H7 (cell line): ENCODE measurements at regions not wholly inside any gene's neighbourhood (a gene's known extent, or its start where the extent isn't known, plus 50 kb on each side); places are given as distances from the start of the nearest gene placed in this dataset.

Experiments
- DNase-seq: peaks from one replicate; pipeline ENCODE4 v3.0.0; 2012
- H3K27me3 ChIP-seq: 2 replicates; pipeline ENCODE4 v1.6.0; 2011; ENCODE audit warnings: mild to moderate bottlenecking, low read length; ENCODE audit not compliant: control insufficient read depth, insufficient read depth
- H3K36me3 ChIP-seq: replicated peaks from 2 replicates; pipeline ENCODE4 v1.5.1; 2011; ENCODE audit warnings: low read length; ENCODE audit not compliant: control insufficient read depth, insufficient read depth
- H3K4me3 ChIP-seq: 2 replicates; pipeline ENCODE4 v1.5.1; 2011; ENCODE audit warnings: low read depth, mild to moderate bottlenecking, control low read depth, low read length, moderate library complexity; ENCODE audit not compliant: insufficient read depth

GRCh38 chr14:22476005-22476751, 112.8 kb downstream of the DAD1 start:
- DNase-seq, result no peak
- Histone ChIP-seq H3K4me3 (no peak overlapping the region), H3K27me3 (no peaks in the 10 kb centered on the region), H3K36me3 (no peaks in the 10 kb centered on the region)

GRCh38 chr14:22475381-22475780, 113.6 kb downstream of the DAD1 start:
- no peak overlapping the region for H3K4me3 ChIP-seq
- H3K27me3 ChIP-seq, result no peaks in the 10 kb centered on the region
- no peaks in the 10 kb centered on the region for H3K36me3 ChIP-seq
- DNase-seq, result no peak

- Histone ChIP-seq H3K27me3 (no peaks in the 10 kb centered on the region), H3K4me3 (no peak overlapping the region), H3K36me3 (no peaks in the 10 kb centered on the region)
- DNase-seq, result no peak
These were observed 114.2 kb downstream of the DAD1 start for GRCh38 chr14:22474730-22475351.

GRCh38 chr14:22472935-22473854, 115.8 kb downstream of the DAD1 start:
- Histone ChIP-seq H3K4me3 (no peak overlapping the region), H3K36me3 (no peaks in the 10 kb centered on the region), H3K27me3 (no peaks in the 10 kb centered on the region)
- peak; percentile 64 for DNase-seq

- DNase-seq, result no peak
- Histone ChIP-seq H3K4me3 (no peak overlapping the region), H3K36me3 (no peaks in the 10 kb centered on the region), H3K27me3 (no peaks in the 10 kb centered on the region)
These were observed 116.6 kb downstream of the DAD1 start for GRCh38 chr14:22472466-22472865.

- DNase-seq, result peak; percentile 83
- Histone ChIP-seq H3K4me3 (no peak overlapping the region), H3K36me3 (no peaks in the 10 kb centered on the region), H3K27me3 (no peaks in the 10 kb centered on the region)
These were observed 117.4 kb downstream of the DAD1 start for GRCh38 chr14:22471545-22472121.

- Histone ChIP-seq H3K27me3 (no peaks in the 10 kb centered on the region), H3K4me3 (no peak overlapping the region)
- DNase-seq, result no peak
These were observed 119.3 kb downstream of the DAD1 start for GRCh38 chr14:22469538-22470303.

GRCh38 chr14:22468830-22469229, 120.2 kb downstream of the DAD1 start:
- H3K27me3 ChIP-seq, result no peaks in the 10 kb centered on the region

More at GRCh38 chr14:22469538-22470303, 119.3 kb downstream of the DAD1 start:
- H3K36me3 ChIP-seq, result no peaks in the 10 kb centered on the region

GRCh38 chr14:22466491-22466890, 122.5 kb downstream of the DAD1 start:
- no peaks in the 10 kb centered on the region for H3K36me3 ChIP-seq
- H3K4me3 ChIP-seq, result no peak overlapping the region
- DNase-seq, result no peak
- H3K27me3 ChIP-seq, result no peaks in the 10 kb centered on the region

More at GRCh38 chr14:22468830-22469229, 120.2 kb downstream of the DAD1 start:
- Histone ChIP-seq H3K36me3 (no peaks in the 10 kb centered on the region), H3K4me3 (no peak overlapping the region)
- no peak for DNase-seq

GRCh38 chr14:22465201-22465840, 123.7 kb downstream of the DAD1 start:
- DNase-seq, result no peak
- no peaks in the 10 kb centered on the region for H3K36me3 ChIP-seq
- H3K27me3 ChIP-seq, result no peaks in the 10 kb centered on the region
- no peak overlapping the region for H3K4me3 ChIP-seq

GRCh38 chr14:22464422-22465142, 124.4 kb downstream of the DAD1 start:
- no peak overlapping the region for H3K4me3 ChIP-seq
- no peak for DNase-seq
- H3K27me3 ChIP-seq, result no peaks in the 10 kb centered on the region

GRCh38 chr14:22463763-22464173, 125.3 kb downstream of the DAD1 start:
- Histone ChIP-seq H3K27me3 (no peaks in the 10 kb centered on the region), H3K4me3 (no peak overlapping the region), H3K36me3 (no peaks in the 10 kb centered on the region)
- DNase-seq, result no peak

More at GRCh38 chr14:22464422-22465142, 124.4 kb downstream of the DAD1 start:
- no peaks in the 10 kb centered on the region for H3K36me3 ChIP-seq

- Histone ChIP-seq H3K4me3 (no peak overlapping the region), H3K27me3 (no peaks in the 10 kb centered on the region), H3K36me3 (no peaks in the 10 kb centered on the region)
- no peak for DNase-seq
These were observed 126.1 kb downstream of the DAD1 start for GRCh38 chr14:22462923-22463322.
